ENCODE measurements at regions not wholly inside any gene's neighbourhood (a gene's known extent, or its start where the extent isn't known, plus 50 kb on each side); places are given as distances from the start of the nearest gene placed in this dataset.

DNA sequence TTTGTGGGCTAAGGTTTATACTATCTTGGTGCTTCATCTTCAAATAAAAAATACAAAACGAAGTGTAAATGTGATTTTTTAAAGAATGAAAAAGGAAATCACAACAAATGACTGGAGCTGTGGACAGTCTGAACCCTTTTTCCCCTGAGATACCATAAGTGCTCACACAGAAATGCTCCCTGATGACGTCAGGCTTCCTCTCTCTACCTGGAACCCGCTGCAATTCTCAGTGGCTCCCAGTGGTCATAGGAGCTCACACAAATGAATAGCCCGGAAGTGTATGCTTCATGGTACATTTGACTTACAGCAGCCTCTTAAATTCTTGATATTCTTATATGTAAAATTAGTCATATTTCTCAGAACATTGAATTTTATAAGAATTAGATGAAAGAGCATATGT lies 249.7 kb upstream of the GYPC start:
- no peak for TF ChIP-seq CTCF (conservative IDR thresholded peaks at IDR 0.05; ENCODE audit: low read length)
- no peak overlapping the region for H3K4me3 ChIP-seq (ENCODE audit: low read length)
- DNase-seq (ENCODE audit: low read depth) = no peak

DNA sequence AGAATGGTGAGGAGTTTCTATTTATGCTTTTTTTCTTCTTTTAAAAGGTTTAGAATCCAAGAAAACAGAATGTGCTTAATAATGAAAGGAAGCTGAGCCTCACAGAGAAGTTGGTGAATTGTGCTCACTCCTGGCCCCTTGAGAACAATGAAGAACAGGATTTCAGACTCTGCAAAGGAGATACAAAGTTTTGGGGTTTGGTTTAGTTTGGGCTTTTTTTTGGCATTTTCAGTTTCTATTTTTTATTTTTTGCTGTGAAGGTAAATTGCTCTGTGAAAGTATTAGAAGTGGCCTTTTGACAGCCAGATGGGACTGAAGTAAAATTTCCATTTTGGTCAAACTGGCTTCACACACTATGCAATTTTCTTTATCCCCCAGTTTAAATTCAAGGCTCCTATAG lies 247.3 kb upstream of the GYPC start:
- DNase-seq (ENCODE audit: low read depth) = no peak
- TF ChIP-seq CTCF (conservative IDR thresholded peaks at IDR 0.05; ENCODE audit: low read length) = no peak
- H3K4me3 ChIP-seq (ENCODE audit: low read length) = no peak overlapping the region

DNA sequence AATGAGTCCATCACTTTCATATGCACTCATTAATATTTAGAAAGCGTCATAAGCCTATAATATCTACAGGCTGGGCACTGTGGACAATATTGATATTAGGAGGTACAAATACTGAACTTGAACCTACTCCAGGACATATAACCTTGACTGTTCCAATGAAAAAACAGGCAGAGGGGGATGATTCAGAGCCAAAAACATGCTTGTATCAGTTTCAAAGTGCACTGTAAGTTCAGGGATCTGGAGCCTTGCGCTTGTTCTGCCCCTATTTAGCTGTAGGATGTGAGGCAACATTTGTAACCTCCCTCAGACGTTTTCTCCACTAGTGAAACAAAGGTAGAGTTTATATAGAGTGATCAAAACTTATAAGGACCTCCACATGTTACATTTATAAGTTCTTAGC lies 246.1 kb upstream of the GYPC start:
- TF ChIP-seq CTCF (conservative IDR thresholded peaks at IDR 0.05; ENCODE audit: low read length) = no peak
- no peak for DNase-seq (ENCODE audit: low read depth)
- no peak overlapping the region for H3K4me3 ChIP-seq (ENCODE audit: low read length)

DNA sequence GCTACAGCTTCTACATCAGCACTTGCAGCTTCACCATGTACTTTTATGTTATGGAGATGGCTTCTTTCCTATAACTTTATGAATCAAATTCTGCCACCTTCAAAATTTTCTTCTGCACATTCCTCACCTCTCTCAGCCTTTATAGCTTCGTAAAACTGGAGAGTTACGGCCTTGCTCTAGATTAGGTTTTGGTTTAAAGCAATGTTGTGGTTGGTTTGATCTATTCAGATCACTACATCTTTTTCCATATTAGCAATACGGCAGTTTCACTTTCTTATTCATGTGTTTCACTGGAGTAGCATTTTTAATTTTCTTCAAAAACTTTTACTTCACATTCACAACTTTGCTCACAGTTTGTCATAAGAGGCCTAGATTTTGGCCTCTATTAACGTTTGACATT lies 242.9 kb upstream of the GYPC start:
- TF ChIP-seq CTCF (conservative IDR thresholded peaks at IDR 0.05; ENCODE audit: low read length) = no peak
- H3K4me3 ChIP-seq (ENCODE audit: low read length) = no peak overlapping the region
- no peak for DNase-seq (ENCODE audit: low read depth)

DNA sequence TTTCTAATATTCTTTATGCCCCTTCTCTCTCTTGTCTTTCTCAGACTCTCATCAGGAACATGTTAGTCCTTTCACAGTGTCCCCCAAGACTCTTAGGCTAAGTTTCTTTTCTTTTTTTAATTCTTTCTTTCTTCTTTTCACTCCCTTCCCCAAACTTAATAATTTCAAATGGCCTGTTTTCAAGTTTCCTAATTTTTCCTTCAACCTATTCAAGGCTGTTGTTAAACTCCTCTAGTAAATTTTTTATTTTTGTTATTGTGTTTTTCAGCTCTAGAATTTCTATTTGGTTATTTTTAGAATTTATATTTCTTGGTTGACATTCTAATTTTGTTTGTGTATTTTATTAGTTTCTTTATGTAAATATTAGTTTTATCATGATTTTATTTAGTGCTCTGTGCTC lies 236.6 kb upstream of the GYPC start:
- no peak for DNase-seq (ENCODE audit: low read depth)
- H3K4me3 ChIP-seq (ENCODE audit: low read length) = no peak overlapping the region
- TF ChIP-seq CTCF (conservative IDR thresholded peaks at IDR 0.05; ENCODE audit: low read length) = no peak

DNA sequence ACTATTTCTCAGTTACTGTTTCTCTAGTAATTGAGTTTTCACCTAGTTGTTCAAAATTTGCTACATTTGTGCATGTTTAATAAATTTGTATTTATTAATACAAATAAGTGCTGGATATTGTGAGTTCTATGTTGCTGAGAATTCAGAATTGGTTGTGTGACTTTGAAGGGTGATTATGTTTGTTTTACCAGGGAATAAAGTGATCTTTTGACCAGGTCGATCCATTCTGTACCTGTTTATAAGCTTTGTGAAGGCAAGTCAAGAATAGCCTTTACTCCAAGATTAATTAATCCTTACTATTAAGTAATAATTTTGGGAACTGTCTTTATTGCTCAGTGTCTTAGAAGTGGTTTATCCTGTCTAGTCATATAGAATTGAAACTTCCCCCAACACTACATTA lies 230.0 kb upstream of the GYPC start:
- no peak for DNase-seq (ENCODE audit: low read depth)
- TF ChIP-seq CTCF (conservative IDR thresholded peaks at IDR 0.05; ENCODE audit: low read length) = no peak

GRCh38 chr2:126429103-126429502 lies 226.9 kb upstream of the GYPC start:
- no peak for TF ChIP-seq CTCF (conservative IDR thresholded peaks at IDR 0.05; ENCODE audit: low read length)
- DNase-seq (ENCODE audit: low read depth) = no peak
- H3K4me3 ChIP-seq (ENCODE audit: low read length) = no peak overlapping the region

More for the DNA sequence above, 230.0 kb upstream of the GYPC start:
- H3K4me3 ChIP-seq (ENCODE audit: low read length) = no peak overlapping the region
